GM12892 (cell line): ENCODE measurements at regions not wholly inside any gene's neighbourhood (a gene's known extent, or its start where the extent isn't known, plus 50 kb on each side); places are given as distances from the start of the nearest gene placed in this dataset.

Source experiments
- POLR2A ChIP-seq: IDR thresholded peaks from 2 replicates; pipeline ENCODE4 v1.6.1; 2011; ENCODE audit warnings: low read depth, low read length, control low read depth
- POLR2AphosphoS5 ChIP-seq: IDR thresholded peaks from 2 replicates; pipeline ENCODE4 v1.6.1; 2011; ENCODE audit warnings: low read depth, low read length, control low read depth
- TAF1 ChIP-seq: IDR thresholded peaks from 2 replicates; pipeline ENCODE4 v1.6.1; 2011; ENCODE audit warnings: low read depth, mild to moderate bottlenecking, control low read depth, low read length, borderline replicate concordance

DNA sequence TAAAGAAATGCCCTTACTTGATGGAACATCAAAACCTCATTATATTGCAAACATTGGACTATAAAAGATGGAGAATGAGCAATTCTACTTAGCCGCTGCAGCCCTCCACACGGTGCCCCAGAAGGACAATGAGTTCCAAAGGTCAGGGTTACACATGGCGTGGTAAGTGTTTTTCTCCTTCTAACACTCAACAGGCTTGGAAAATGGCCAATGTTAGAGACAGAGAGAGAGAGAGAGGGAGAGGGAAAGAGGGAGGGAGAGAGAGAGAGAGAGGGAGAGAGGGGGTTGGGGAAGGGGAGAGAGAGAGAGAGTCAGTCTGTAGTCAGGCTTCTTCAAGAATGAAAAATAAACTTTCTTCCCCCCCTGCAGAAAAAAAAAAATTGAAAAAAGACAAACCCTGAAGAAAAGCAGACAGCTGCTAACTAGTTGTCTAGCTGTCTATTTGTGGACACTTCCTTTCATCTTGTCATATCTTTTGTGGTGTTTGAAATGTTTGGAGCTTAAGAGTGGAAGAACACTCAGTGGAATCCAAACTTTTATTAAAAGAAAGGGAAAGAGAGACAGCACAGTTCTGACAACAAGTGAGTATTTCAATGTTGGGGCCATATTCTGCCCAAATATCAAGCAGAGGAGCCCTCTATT lies 324.8 kb downstream of the TMEM38B start:
- TF ChIP-seq POLR2A: no peak
- no peak for TF ChIP-seq POLR2AphosphoS5
- no peak for TF ChIP-seq TAF1
